H9 (cell line): ENCODE measurements at regions not wholly inside any gene's neighbourhood (a gene's known extent, or its start where the extent isn't known, plus 50 kb on each side); places are given as distances from the start of the nearest gene placed in this dataset.

ENCODE experiments used
- DNase-seq: peaks from one replicate; pipeline ENCODE4 v3.0.0-alpha.2; 2017
- H2AFZ ChIP-seq: one replicate; pipeline ENCODE4 v1.6.1; 2013; ENCODE audit warnings: mild to moderate bottlenecking, low read length, control low read depth, moderate library complexity
- H2AK5ac ChIP-seq: 2 replicates; pipeline ENCODE4 v1.6.1; 2013; ENCODE audit warnings: low read length, control low read depth, mixed read lengths; ENCODE audit not compliant: insufficient read length
- H2BK120ac ChIP-seq: one replicate; pipeline ENCODE4 v1.6.1; 2013; ENCODE audit warnings: low read depth, mild to moderate bottlenecking, low read length, control low read depth, inconsistent platforms; ENCODE audit not compliant: poor library complexity, severe bottlenecking
- H2BK12ac ChIP-seq: 2 replicates; pipeline ENCODE4 v1.6.1; 2013; ENCODE audit warnings: low read length, control low read depth, mixed read lengths, low read depth; ENCODE audit not compliant: insufficient read length
- H2BK15ac ChIP-seq: 2 replicates; pipeline ENCODE4 v1.6.1; 2013; ENCODE audit warnings: low read depth, low read length, control low read depth
- H2BK20ac ChIP-seq: one replicate; pipeline ENCODE4 v1.6.1; 2013; ENCODE audit warnings: low read depth, mild to moderate bottlenecking, low read length, control low read depth, inconsistent platforms; ENCODE audit not compliant: poor library complexity, severe bottlenecking
- H2BK5ac ChIP-seq: 2 replicates; pipeline ENCODE4 v1.6.1; 2013; ENCODE audit warnings: low read length, control low read depth, mixed read lengths; ENCODE audit not compliant: insufficient read length
- H3K14ac ChIP-seq: 2 replicates; pipeline ENCODE4 v1.6.1; 2013; ENCODE audit warnings: low read length, control low read depth; ENCODE audit not compliant: insufficient read depth
- H3K18ac ChIP-seq: 2 replicates; pipeline ENCODE4 v1.6.1; 2013; ENCODE audit warnings: low read depth, mild to moderate bottlenecking, mixed read lengths, low read length, control low read depth; ENCODE audit not compliant: insufficient read length
- H3K23ac ChIP-seq: 2 replicates; pipeline ENCODE4 v1.6.1; 2013; ENCODE audit warnings: low read length, control low read depth, mixed read lengths, low read depth; ENCODE audit not compliant: insufficient read length
- H3K23me2 ChIP-seq: 2 replicates; pipeline ENCODE4 v1.6.1; 2013; ENCODE audit warnings: low read depth, mild to moderate bottlenecking, mixed read lengths, low read length, control low read depth; ENCODE audit not compliant: insufficient read length, poor library complexity, severe bottlenecking
- H3K27ac ChIP-seq: 2 replicates; pipeline ENCODE4 v1.5.1; 2013; ENCODE audit warnings: low read length, control low read depth, mixed read lengths, low read depth; ENCODE audit not compliant: insufficient read length
- H3K27me3 ChIP-seq: 2 replicates; pipeline ENCODE4 v1.6.1; 2013; ENCODE audit warnings: low read length, control low read depth, inconsistent platforms; ENCODE audit not compliant: insufficient read depth
- H3K4ac ChIP-seq: 2 replicates; pipeline ENCODE4 v1.6.1; 2013; ENCODE audit warnings: low read depth, mild to moderate bottlenecking, control low read depth, inconsistent platforms, low read length, moderate library complexity
- H3K4me1 ChIP-seq: 2 replicates; pipeline ENCODE4 v1.6.1; 2013; ENCODE audit warnings: low read length, control low read depth, inconsistent platforms; ENCODE audit not compliant: insufficient read depth
- H3K4me2 ChIP-seq: 2 replicates; pipeline ENCODE4 v1.6.1; 2013; ENCODE audit warnings: low read length, control low read depth, mixed read lengths; ENCODE audit not compliant: insufficient read length, insufficient read depth
- H3K56ac ChIP-seq: 2 replicates; pipeline ENCODE4 v1.6.1; 2013; ENCODE audit warnings: low read depth, mild to moderate bottlenecking, mixed read lengths, low read length, control low read depth; ENCODE audit not compliant: insufficient read length
- H3K79me1 ChIP-seq: 2 replicates; pipeline ENCODE4 v1.6.1; 2013; ENCODE audit warnings: low read depth, mild to moderate bottlenecking, moderate library complexity, low read length, control low read depth, inconsistent platforms; ENCODE audit not compliant: insufficient read depth, poor library complexity, severe bottlenecking
- H3K79me2 ChIP-seq: 2 replicates; pipeline ENCODE4 v1.6.1; 2013; ENCODE audit warnings: low read length, control low read depth, inconsistent platforms; ENCODE audit not compliant: insufficient read depth
- H3K9ac ChIP-seq: 2 replicates; pipeline ENCODE4 v1.6.1; 2013; ENCODE audit warnings: low read length, control low read depth, mixed read lengths; ENCODE audit not compliant: insufficient read length; ENCODE audit errors: extremely low read depth
- H3K9me3 ChIP-seq: one replicate; pipeline ENCODE4 v1.6.1; 2013; ENCODE audit warnings: low read depth, low read length, inconsistent platforms; ENCODE audit not compliant: control insufficient read depth
- H3T11ph ChIP-seq: one replicate; pipeline ENCODE4 v1.6.1; 2013; ENCODE audit warnings: mild to moderate bottlenecking, low read length, control low read depth, inconsistent platforms
- H4K20me1 ChIP-seq: one replicate; pipeline ENCODE4 v1.6.1; 2013; ENCODE audit not compliant: control insufficient read depth, insufficient read length, insufficient read depth
- H4K5ac ChIP-seq: 2 replicates; pipeline ENCODE4 v1.6.1; 2013; ENCODE audit warnings: low read depth, mild to moderate bottlenecking, mixed read lengths, low read length, control low read depth; ENCODE audit not compliant: insufficient read length
- H4K8ac ChIP-seq: replicated peaks from 2 replicates; pipeline ENCODE4 v1.6.1; 2013; ENCODE audit warnings: low read length, control low read depth, mixed read lengths, low read depth; ENCODE audit not compliant: insufficient read length
- H4K91ac ChIP-seq: 2 replicates; pipeline ENCODE4 v1.6.1; 2013; ENCODE audit warnings: low read depth, mild to moderate bottlenecking, moderate library complexity, mixed read lengths, low read length, control low read depth; ENCODE audit not compliant: insufficient read length
- H3K27ac Mint-ChIP-seq, 3 experiments: 2 replicates in 2 of 3; 3 replicates in 1 of 3; pipeline ENCODE4 v1.8.0; 2020 to 2021; ENCODE audit warnings: mixed read lengths in 3 of 3, mild to moderate bottlenecking in 1 of 3, moderate library complexity in 1 of 3
- H3K27me3 Mint-ChIP-seq: 2 replicates; pipeline ENCODE4 v1.8.0; 2021; ENCODE audit warnings: low read depth, mild to moderate bottlenecking, moderate library complexity, mixed read lengths
- H3K36me3 Mint-ChIP-seq, 3 experiments: 2 replicates in 2 of 3; 3 replicates in 1 of 3; pipeline ENCODE4 v1.8.0; 2020 to 2021; ENCODE audit warnings: low read depth in 3 of 3, mixed read lengths in 3 of 3; ENCODE audit not compliant: insufficient read depth in 1 of 3
- H3K4me1 Mint-ChIP-seq, 2 experiments: 2 replicates each; pipeline ENCODE4 v1.8.0; 2020; ENCODE audit warnings: mixed read lengths in 2 of 2
- H3K4me3 Mint-ChIP-seq, 2 experiments: 2 replicates in 1 of 2; 3 replicates in 1 of 2; pipeline ENCODE4 v1.8.0; 2020 to 2021; ENCODE audit warnings: mild to moderate bottlenecking in 2 of 2, mixed read lengths in 2 of 2, moderate library complexity in 1 of 2
- H3K9me3 Mint-ChIP-seq, 2 experiments: 2 replicates in 1 of 2; 3 replicates in 1 of 2; pipeline ENCODE4 v1.8.0; 2020; ENCODE audit warnings: mild to moderate bottlenecking in 2 of 2, mixed read lengths in 2 of 2, moderate library complexity in 1 of 2
- CTCF ChIP-seq: fragments of 200-600 bp; sonication (generic); conservative IDR thresholded peaks from 3 replicates; pipeline ENCODE4 v1.8.0; 2021; ENCODE audit warnings: antibody characterized with exemption, mild to moderate bottlenecking
- WGBS: extraction: QIAGEN DNeasy Blood & Tissue Kit; methylation state at CpG from one replicate; pipeline ENCODE4 v1.1.7; 2013; ENCODE audit warnings: missing lambda C conversion rate, low lambda C conversion rate, mixed read lengths; ENCODE audit not compliant: insufficient read length; ENCODE audit errors: extremely low coverage; 5-methylcytosine and 5-hydroxymethylcytosine counted together

GRCh38 chr20:40848526-40848925, 159.5 kb upstream of the MAFB start:
- H3K4ac ChIP-seq = no peak overlapping the region
- Mint-ChIP-seq H3K27me3 (peaks cover 1% of the 10 kb centered on the region; the same call in 1 of the 2 replicates), H3K4me3 (no peak overlapping the region), H3K4me1 (peaks cover 3 to 8% of the 10 kb centered on the region in 2 experiments; a peak in 2 of 4 replicates), H3K9me3 (no peaks in the 10 kb centered on the region; a peak in 1 of 5 replicates), H3K27ac (no peak overlapping the region; a peak in 1 of 7 replicates), H3K36me3 (no peaks in the 10 kb centered on the region)
- H3K27me3 ChIP-seq = no peaks in the 10 kb centered on the region
- no peak overlapping the region for H3K18ac ChIP-seq
- no peak overlapping the region for H2BK15ac ChIP-seq
- no peaks in the 10 kb centered on the region for H3K23me2 ChIP-seq
- H3K9ac ChIP-seq = no peak overlapping the region
- no peak overlapping the region for H4K5ac ChIP-seq
- H4K20me1 ChIP-seq = no peaks in the 10 kb centered on the region
- H3T11ph ChIP-seq = no peak overlapping the region
- H3K4me1 ChIP-seq = no peaks in the 10 kb centered on the region
- H3K27ac ChIP-seq = no peak overlapping the region
- H3K9me3 ChIP-seq = no peaks in the 10 kb centered on the region
- no peaks in the 10 kb centered on the region for H3K79me1 ChIP-seq
- H2AFZ ChIP-seq = no peak overlapping the region
- no peak for TF ChIP-seq CTCF
- no peak overlapping the region for H4K8ac ChIP-seq
- no peak overlapping the region for H3K14ac ChIP-seq
- no peak overlapping the region for H2BK20ac ChIP-seq
- H3K79me2 ChIP-seq = no peaks in the 10 kb centered on the region
- no peak for DNase-seq
- H3K56ac ChIP-seq = no peak overlapping the region
- no peak overlapping the region for H3K23ac ChIP-seq
- no CpG with 5 or more reads among the region's 9 CpGs for WGBS
- no peak overlapping the region for H3K4me2 ChIP-seq
- H2BK12ac ChIP-seq = no peak overlapping the region
- H2AK5ac ChIP-seq = no peak overlapping the region
- H4K91ac ChIP-seq = no peak overlapping the region
- H2BK120ac ChIP-seq = no peak overlapping the region
- H2BK5ac ChIP-seq = no peak overlapping the region
